ENCODE measurements at regions not wholly inside any gene's neighbourhood (a gene's known extent, or its start where the extent isn't known, plus 50 kb on each side); places are given as distances from the start of the nearest gene placed in this dataset.

DNA sequence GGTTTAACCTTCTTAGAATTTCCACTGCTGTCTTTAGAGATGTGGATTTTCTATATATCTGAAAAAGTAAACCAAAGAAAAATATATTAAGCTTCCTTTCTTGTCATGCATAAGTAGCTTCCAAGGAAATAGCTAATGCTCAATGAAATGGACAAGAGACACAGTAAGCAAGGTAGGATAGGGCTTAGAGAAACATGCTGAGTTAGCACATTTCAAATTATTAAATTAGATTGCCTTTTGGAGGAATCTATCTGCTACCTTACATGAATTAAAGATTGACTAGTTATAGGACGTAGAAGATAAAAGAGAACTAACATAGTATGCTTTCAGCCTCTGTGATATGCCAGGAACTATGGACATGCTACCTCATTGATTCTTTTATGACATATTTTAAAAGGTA is 824.6 kb downstream of the TUSC7 start:
- DNase-seq (ENCODE audit: low read depth in 3 of 3, low spot score in 2 of 3) = no peak

DNA sequence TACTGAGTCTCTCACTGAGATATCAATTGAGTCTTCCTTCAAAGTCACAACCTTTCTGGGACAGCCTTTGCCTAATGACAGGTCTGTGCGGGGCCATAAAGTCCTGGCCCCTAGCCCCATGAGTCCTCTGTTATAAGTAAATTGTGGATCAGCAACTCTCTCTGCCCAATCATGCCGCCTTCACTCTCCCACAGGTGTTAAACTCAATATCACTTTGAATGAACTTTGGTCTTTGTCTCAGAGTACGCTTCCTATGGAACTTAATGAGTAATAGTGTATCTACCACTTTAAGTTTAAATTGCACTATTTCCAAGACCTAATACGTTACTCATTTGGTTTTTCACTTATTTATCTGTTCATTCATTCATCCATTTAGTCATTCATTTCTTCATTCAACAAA is 826.4 kb downstream of the TUSC7 start:
- no peak for DNase-seq (ENCODE audit: low read depth in 3 of 3, low spot score in 2 of 3)

DNA sequence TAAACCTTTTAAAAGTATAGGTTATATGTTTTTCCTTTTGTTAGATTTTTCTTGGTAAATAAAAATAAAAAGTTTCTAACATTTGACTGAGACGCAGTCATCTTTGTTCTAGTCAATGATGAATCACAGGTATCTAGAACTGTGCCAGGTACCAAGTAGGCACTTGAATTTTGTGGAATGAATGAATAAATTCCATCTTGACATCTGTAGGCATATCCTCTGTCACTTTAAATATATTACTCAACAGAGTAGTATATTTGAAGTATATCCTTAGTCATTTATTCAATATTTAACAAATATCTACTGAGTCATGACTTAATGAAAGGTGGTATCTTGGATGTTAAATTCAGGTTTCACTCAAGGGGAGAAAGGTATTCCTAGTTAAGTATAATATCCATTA is 828.4 kb downstream of the TUSC7 start:
- no peak for DNase-seq (ENCODE audit: low read depth in 3 of 3, low spot score in 2 of 3)

DNA sequence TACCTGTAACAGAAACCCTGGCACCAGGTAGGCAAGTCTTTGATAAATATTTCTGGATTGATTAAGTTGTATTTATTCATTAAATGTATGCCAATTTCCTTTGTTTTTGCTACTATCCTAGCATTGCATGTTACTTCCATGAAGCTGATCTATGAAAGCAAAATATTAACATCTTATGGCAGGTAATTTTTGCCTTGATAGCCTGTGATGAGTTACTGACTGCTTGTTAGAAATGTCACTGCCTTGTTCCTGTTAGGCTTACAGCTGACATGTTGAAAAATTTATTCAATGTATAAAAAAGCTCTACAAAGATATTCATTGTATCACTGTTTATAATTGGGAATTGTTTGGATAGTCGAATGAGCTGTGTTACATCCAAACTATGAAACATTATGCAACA is 830.1 kb downstream of the TUSC7 start:
- no peak for DNase-seq (ENCODE audit: low read depth in 3 of 3, low spot score in 2 of 3)

DNA sequence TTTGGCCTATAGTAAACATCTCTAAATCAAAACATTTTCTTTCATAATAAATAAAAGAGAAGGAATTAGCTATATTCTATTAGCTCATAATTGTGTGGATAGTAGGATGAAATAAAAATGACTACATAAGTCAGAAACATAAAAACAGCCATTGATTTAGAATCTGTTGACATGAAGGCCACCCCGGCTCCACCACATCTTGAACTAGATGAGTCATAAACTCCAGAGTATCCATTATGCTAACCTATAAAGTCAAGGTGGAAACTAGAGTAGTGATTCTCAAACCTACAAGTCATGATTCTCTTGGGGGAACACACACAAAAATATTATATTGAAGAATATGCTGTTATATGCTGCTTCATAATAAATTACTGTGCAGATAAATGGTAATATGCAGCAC is 831.0 kb downstream of the TUSC7 start:
- no peak for DNase-seq (ENCODE audit: low read depth in 3 of 3, low spot score in 2 of 3)

DNA sequence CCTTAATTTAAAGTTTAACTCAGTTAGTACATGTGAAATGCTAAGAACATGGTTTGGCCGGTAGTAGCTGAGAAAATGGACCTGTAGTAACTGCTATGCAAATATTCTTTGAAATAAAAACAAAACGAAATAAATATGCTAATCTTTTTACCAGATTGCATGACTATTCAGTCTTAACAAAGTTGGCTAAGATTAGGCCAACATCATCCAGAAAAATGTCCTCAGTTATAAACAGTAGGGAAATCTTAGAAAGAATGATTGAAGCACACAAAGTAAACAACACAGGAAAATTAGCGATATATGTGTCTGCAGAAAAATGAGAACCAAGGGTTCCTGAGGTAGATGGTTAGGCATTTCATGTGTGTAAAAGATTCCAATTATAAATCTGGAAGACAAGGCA is 832.1 kb downstream of the TUSC7 start:
- DNase-seq (ENCODE audit: low read depth in 3 of 3, low spot score in 2 of 3) = no peak

DNA sequence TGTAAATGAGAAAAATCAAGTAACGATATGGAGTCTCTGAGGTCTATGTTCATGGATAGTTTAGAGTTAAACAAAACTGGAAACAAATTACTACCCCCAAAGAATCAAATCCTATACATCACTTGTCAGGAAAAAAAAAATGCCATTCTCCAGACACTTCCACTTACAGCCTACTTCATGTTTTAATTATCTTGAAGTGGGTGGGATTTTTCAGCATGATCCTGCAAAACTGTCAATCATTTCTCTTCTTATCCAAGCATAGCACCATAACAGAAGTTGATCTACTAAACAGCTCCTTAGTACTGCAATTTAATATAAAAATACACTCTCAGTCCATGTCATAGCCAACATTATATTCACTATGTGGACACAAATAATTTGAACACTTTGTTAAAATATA is 833.9 kb downstream of the TUSC7 start:
- DNase-seq (ENCODE audit: low read depth in 3 of 3, low spot score in 2 of 3) = no peak

DNA sequence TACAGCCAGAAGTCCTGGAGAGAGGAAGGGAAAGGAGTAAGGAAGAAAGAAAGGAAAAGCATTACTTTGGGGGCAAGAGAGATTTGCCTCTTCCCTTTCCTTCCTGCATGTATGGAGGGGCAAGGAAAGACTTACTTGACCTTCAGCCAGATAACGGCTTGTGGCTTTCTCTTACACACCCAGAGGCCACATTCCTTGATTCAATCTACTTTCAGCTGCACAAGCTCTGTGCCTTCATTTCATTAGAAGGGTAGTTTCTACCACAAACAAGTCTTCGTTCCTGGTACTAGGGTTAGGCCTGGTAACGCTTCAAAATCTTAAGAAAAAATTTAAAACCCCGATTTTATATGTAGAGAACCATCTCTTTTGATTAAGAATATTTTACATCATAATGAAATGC is 835.9 kb downstream of the TUSC7 start:
- no peak for DNase-seq (ENCODE audit: low read depth in 3 of 3, low spot score in 2 of 3)

DNA sequence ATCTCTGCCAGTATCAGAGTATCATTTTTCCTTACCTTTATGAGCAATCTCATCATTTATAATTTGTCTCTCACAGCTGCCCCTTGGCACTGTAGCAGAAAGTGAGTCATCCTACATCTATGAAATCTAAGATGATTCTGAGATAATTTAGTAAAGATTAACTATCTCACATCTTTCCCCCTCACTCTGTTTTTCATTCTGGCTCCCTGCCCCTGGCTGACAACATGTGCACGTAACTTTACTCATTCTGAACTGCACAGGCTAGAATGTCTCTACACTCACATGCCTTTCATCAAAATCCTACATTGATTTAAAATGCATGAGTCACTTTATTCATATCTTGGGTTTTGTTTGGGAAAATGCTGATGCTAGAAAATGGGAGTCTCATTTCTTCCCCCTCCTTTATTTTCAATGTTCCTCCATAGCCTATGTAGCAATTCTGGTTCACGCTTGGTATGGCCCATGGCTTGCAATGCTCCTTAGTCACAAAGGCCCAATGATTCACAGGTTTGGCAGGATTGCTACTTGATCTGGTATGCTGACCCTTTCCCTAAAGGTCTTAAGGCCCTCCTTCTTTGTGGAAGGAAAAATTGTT is 838.5 kb downstream of the TUSC7 start:
- DNase-seq (ENCODE audit: low read depth in 3 of 3, low spot score in 2 of 3) = no peak

DNA sequence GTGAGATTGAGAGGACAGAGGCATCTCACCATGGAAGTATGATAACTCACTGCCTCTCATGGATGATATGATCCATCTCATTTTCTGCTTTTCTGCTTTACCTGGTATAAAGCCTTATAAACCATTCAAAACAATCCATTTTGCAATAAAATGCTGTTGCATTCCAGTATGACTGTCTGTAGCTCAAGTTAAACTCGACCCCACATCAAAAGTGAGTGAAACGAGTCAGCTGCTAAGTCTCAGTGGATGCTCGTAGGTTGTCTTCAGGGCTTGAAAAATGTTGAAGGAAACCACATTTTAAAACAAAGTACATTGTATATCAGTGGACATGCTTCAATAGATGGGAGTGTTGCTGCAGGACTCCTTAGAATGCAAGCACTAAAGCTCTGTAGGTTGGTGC is 839.0 kb downstream of the TUSC7 start:
- no peak for DNase-seq (ENCODE audit: low read depth in 3 of 3, low spot score in 2 of 3)

DNA sequence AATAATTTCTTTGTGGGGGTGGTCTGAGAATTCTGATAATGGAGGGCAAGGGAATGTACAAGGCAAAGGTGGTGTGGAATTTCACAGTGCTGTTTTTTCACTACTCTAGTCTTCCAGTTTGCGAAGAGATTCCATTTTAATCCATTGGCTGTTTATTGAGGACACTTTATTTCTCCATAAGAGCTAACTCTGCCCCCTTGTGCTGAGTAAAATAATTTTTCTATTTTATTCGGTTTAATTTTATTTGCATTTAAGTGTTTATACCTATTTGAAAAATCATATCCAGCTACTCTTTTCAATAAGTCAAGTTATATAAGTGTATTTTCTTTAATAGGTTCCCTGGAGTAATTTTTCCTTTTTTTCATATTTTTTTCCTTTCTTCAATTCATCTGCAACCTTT is 840.1 kb downstream of the TUSC7 start:
- DNase-seq (ENCODE audit: low read depth in 3 of 3, low spot score in 2 of 3) = no peak

DNA sequence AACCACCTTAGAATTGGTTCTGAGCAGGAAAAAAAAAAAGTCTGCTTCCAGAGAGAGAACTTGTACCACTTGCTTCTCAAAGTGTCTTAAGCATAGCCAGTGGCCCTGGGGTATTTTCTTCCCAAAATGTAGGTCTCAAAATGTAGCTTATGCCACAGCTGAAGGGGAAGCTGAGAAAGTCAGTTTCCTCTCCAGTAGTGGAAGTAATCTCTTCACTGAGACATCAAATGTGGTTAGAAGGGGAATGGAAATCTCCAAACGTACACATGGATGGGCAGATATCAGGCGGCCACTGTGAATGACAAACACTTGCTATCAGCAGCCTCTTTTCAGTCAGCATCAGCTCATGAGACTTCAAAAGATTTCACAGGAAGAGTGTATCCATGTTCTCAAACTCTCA is 841.2 kb downstream of the TUSC7 start:
- DNase-seq (ENCODE audit: low read depth in 3 of 3, low spot score in 2 of 3) = no peak

DNA sequence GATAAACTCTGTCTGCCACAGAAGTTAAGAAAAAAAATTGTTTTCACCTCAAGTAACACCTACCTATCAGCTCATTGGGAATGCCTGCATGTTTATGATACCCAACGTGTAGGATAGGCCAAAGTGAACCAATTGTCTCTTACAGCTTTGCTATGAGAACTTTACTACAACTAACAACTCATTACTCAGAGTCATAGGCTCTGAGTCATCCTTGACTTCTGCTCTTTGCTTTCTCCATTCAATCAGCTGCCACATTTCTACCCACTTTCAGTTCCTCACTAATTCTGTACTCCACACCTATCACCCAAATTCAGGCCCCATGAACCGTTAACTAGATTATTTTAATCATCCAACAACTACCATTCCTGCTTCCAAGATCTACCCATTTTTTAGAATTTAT is 843.9 kb downstream of the TUSC7 start:
- no peak for DNase-seq (ENCODE audit: low read depth in 3 of 3, low spot score in 2 of 3)

DNA sequence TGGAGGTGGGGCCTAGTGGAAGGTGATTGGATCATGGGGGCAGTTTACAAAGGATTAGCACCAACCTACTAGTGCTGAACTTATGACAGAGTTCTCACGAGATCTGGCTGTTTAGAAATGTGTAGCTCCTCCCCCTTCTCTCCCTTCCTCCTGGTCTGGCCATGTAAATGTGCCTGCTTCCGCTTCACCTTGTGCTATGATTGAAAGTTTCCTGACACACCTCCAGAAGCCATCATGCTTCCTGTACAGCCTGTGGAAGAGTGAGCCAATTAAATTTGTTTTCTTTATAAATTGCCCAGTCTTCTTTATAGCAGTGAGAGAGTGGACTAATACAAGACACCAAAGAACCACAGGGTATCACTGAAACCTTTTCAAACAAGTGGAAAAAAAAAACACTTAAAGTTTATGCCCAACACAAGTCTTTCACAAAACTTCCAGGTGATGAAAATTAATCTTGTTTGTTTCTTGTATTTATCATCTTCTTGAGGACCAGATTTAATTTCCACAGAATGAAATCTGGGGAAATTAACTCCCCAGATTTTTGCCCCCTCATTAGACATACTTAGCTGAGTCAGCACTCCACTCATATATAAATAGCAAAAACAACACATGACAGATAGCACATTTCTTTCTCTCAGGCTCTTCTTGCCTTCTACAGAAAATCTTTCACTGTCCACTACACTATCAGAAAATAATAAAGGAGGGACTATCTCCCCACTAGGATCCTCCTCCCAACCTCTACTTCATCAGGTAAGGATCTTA is 847.2 kb downstream of the TUSC7 start:
- DNase-seq (ENCODE audit: low read depth in 3 of 3, low spot score in 2 of 3) = no peak

DNA sequence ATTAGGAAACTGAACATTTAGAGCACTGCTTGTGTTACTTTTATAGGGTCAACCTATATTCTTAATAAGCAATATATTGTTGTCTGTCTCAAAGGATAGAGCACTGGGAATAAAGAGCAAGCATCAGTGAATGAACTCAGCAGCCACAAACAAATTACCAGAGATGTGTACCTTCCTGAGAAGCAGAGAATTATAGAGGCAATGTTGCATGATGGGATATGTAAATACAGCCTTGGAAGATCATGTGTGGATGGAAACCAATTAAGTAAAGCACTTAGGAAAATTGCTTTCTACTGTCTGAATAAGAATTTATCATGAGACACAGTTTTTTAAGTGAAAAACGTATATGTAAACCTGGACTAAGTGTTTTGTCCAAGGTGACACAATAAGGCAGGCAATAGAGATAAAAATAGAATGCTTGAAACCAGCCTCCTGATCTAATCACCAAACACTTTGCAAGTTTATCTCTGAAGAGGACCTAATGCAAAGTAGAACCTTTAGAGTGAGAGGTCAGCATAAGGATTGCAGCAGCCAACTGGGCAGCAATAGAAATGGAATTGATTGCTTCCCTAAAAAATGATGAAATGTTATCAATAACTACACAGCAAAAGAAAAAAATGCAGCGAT is 848.0 kb downstream of the TUSC7 start:
- DNase-seq (ENCODE audit: low read depth in 3 of 3, low spot score in 2 of 3) = no peak

DNA sequence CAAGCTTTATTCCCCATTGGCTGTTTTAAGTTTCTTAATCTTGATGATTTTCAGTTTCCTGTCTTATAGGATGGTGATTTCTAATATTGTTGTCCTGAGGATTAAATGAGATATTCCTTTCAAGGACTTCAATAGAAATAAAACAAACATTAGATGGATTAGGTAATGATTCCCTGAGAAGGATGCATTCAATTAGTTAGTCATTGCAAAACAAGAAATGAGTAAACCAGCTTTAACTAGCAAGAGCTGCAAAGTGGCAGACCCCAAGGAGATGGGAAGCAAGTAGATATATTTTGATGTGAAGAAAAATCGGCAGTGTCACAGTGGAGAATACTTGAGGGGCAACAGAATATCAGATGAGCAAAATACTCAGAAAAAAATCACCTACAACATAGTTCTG is 849.1 kb downstream of the TUSC7 start:
- no peak for DNase-seq (ENCODE audit: low read depth in 3 of 3, low spot score in 2 of 3)

DNA sequence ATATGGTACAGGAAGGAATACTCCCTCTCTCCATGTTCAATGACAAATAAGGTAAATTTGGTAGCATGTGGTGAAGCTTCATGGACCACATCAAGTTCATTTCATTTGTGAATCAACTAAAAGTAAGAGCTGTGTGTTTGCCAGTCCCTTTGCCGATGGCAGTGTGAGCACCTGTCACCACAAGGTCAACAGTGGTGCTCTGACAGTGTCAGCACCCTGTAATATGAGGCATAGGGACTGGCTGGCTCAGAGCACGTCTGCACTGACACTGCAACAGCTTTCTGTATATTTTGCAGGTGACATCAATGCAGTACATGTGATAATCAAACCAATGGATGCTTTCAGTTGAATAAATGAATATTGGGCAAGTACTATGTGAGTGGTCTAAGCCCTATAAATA is 852.4 kb downstream of the TUSC7 start:
- no peak for DNase-seq (ENCODE audit: low read depth in 3 of 3, low spot score in 2 of 3)

DNA sequence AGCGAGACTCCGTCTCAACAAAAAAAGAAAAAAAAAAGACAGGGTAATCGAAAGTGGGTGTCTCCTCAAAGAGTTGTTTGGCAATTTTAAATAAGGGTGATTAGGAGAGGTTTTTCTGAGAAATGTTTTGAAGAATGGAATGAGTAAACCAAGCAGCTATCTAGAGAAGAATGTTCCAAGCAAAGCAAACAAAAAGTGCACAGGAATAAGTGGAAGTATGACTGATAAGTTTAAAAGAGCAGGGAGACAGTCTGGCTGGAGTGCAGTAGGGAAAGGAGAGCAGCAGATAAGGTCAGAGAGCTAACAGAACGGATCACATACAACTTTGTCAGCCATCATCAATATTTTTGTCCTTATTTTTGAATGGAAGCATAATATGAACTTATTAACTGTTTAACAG is 853.5 kb downstream of the TUSC7 start:
- DNase-seq (ENCODE audit: low read depth in 3 of 3, low spot score in 2 of 3) = no peak

DNA sequence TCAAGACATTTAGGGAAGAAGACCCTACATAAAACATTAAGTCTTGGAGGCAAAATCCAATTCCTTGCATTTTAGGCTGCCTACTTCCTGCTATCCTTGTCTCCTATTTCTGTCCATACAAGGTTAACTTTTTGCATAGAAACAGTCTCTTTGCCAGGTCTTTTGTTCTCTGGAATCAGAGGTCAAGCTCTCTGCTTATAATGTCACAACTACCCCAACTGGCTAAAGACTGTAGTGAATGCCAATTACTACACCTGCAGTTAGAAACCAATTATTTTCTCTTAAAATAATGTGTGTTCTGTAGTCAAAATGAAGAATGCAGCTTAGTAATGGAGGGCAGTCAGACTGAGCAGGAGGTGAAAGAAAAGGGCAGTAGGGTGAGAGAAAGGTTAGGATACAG is 856.2 kb downstream of the TUSC7 start:
- no peak for DNase-seq (ENCODE audit: low read depth in 3 of 3, low spot score in 2 of 3)

DNA sequence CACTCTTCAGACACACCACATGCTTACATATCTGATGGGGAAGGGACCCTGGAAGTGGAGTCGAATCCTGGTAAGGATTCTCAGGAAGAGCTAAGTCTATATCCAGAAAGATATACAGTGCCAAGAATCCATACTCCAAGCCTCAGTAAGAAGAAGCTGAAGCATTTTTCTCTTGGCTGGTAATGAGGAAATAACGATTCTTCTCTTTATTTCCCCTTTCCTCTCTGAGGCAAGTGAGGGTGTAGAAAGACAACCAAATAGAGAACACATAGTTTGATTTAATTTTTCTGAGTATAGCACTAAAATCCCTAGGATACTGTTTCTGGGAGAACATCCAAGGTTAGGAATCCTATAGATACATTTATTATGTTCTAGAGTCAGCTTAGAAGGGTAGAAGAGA is 857.3 kb downstream of the TUSC7 start:
- no peak for DNase-seq (ENCODE audit: low read depth in 3 of 3, low spot score in 2 of 3)

DNA sequence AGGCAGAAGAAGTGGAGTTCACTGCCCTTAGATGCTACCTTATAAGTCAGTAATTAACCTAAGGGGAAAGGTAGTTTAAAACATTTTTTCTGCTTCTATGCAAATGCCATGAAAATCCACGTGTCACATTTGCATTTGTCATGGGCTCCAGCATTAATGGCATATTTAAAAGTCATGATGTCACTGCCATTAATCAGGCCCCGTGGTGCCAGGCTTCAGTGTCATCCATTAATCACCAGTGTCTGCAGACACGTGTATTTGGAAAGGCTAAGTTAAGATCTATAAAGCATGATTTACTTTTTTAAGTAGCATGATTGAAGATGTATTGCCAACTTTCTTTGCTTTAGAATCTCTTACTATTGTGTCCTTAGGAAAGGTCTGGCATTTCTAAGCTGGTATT is 857.8 kb downstream of the TUSC7 start:
- no peak for DNase-seq (ENCODE audit: low read depth in 3 of 3, low spot score in 2 of 3)

DNA sequence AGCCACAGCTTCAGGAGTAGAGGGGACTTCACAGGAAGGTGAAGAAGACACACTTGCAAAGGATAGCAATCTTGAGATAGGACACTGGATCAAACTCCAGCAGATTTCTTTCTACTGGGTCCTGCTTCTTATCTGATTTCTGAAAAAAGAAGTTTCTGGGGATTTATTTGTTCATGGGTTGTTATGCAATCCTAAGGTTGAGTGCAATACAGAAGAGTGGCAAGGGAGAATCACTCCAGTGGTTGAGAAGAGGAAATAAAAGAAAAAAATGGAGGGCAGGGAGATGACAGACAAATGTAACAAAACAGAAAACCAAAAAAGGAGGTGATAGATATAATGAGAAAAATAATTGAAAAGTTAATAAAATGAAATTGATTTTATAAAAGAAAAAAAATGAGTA is 858.3 kb downstream of the TUSC7 start:
- DNase-seq (ENCODE audit: low read depth in 3 of 3, low spot score in 2 of 3) = no peak

Data from right renal cortex interstitium (tissue), 3 donors.